Middle frontal gyrus (tissue), 1 donor: ENCODE measurements at regions not wholly inside any gene's neighbourhood (a gene's known extent, or its start where the extent isn't known, plus 50 kb on each side); places are given as distances from the start of the nearest gene placed in this dataset.

Experiments
- DNase-seq: peaks from one replicate; pipeline ENCODE4 v3.0.0-alpha.2; 2015; ENCODE audit warnings: low spot score; ENCODE audit errors: extremely low spot score

DNA sequence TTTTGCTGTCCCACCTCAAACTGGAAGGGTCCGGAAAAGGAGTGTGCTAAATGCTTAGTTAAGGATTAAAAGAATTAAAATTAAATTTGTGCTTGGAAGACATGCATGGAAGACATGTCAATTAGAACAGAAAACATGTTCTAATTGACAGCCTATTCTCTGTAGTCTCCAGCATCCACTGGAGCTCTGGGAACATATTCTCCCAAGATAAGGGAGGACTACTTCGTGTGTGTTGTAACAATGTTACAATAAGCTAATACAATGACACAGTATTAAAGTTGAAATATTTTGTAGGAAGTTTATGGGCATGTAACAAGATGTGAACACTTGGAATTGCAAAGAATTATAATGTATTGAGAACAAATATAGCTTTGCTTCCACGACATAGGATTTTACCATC is 567.4 kb upstream of the CITED2 start:
- DNase-seq, result no peak

- DNase-seq, result no peak
Measured at GRCh38 chr6:139940741-139941729, 566.6 kb upstream of the CITED2 start.

- no peak for DNase-seq
Measured at GRCh38 chr6:139939189-139939979, 564.9 kb upstream of the CITED2 start.

- DNase-seq, result no peak
Measured at GRCh38 chr6:139932671-139933070, 558.2 kb upstream of the CITED2 start.

DNA sequence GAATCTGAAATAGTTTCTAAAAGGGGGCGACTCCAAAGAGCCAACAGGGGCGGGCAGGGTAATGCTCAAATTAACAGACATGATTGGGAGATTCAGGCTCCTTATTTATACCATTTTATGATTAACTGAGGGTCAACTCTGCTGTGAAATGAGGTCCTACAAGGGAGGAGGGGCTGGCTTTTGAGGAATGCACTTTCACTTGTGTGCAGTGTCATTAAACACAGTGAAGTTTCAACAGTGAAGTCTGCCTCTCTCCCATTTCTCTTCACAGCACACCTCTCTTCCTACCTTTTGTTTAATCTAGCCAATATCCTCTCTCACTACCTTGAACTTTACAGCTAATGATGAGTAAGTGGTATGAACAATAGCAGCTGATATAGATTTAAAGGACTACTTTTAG is 557.3 kb upstream of the CITED2 start:
- no peak for DNase-seq

DNA sequence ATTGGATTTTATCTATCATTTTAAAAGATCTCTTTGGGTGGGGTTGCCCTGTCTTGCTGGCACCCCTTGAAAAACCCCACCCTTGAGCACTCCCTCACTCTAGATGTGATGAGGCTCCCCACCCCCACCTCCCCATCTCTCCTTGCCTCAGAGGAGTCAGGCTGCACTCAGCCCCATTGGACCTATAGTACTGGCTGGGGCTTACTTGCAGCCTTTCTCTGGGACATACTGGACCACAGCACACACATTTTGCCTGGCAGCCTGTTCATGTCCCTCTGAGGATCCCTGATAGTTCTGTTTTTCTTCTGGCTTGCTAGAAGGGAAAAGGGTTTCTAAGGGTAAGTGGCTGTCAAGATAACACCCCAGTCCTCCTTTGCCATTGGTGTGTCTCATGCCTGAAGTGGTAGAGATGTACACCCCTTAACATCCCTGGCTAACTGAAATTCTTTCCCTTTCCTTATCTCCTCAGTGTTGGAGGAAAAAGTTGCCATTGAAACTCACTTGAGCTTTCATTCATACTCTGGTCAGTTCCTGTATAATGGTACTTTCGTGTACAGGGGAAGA is 553.4 kb upstream of the CITED2 start:
- no peak for DNase-seq

GRCh38 chr6:139927236-139927635 is 552.8 kb upstream of the CITED2 start:
- DNase-seq, result no peak

DNA sequence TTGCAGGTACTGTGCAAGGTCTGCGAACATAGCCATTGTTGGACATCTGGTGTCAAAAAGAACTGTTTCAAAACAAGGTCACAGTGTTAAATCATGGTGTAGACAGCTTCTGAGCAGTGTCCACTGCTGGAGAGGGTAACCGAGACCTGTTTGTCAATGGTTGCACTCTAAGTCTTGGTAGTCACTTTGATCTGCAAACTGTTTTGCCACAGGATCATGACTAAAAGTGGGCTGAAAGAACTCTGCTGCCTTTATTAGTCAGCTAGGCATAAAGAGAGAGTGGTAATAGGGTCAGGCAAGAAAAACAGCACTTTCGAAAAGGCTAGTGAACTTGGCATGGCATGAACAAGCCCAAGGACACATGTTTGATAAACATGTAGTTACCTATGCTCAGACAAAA is 552.3 kb upstream of the CITED2 start:
- DNase-seq, result no peak

- no peak for DNase-seq
Measured at GRCh38 chr6:139925894-139926641, 551.6 kb upstream of the CITED2 start.

GRCh38 chr6:139923964-139924475 is 549.6 kb upstream of the CITED2 start:
- DNase-seq, result no peak

DNA sequence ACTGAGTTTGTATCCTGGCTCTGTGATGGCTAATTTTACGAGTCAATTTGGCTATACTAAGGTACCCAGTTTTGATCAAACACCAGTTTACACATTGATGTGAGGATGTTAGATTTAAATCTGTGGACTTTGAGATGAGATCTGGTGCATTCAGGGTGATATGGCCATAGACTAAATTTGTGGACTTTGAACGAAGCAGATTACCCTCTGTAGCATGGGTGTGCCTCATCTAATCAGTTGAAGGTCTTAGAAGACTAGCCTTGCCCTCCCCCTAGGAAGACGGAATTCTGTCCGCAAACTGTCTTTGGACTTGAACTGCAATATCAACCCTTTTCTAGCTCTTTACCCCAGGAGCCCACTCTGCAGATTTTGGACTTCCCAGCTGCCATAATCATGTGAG is 547.8 kb upstream of the CITED2 start:
- DNase-seq, result no peak

GRCh38 chr6:139920776-139921100 is 546.3 kb upstream of the CITED2 start:
- no peak for DNase-seq

DNA sequence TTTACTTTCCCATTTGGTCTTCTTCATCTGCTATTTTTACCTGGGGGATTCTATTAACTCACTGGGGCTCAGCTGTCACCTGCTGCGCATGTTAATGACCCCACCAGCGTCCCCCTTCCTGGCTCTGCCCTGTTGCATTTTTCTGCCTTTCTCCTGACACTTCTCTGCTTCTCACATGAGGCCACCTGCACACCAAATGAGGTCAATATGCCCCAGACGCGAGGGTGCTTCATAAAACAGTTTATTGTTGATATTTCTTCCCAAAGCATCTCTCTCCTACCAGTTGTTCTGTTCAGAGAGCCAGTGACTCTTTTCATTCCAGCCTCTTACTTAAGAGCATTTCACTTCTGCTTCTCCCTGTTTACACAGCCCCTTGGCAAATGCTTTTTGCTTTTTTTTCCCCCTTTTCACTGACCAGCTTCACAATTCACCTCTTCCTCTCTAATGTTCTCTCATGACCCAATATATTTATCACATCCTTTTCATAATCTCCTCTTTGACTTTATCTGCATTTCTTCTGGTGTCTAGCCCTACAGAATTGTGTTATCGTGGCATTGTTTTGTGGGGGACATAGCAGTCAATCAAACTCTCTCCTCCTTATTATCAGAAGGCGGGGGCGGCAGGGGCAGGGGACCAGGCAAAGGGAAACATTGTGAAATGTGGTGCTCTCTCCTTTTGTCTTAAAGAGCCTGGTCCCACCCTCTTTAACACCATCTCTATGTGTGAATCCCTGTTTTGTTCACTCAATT is 545.8 kb upstream of the CITED2 start:
- no peak for DNase-seq

- DNase-seq, result no peak
Measured at GRCh38 chr6:139919107-139920026, 544.9 kb upstream of the CITED2 start.

DNA sequence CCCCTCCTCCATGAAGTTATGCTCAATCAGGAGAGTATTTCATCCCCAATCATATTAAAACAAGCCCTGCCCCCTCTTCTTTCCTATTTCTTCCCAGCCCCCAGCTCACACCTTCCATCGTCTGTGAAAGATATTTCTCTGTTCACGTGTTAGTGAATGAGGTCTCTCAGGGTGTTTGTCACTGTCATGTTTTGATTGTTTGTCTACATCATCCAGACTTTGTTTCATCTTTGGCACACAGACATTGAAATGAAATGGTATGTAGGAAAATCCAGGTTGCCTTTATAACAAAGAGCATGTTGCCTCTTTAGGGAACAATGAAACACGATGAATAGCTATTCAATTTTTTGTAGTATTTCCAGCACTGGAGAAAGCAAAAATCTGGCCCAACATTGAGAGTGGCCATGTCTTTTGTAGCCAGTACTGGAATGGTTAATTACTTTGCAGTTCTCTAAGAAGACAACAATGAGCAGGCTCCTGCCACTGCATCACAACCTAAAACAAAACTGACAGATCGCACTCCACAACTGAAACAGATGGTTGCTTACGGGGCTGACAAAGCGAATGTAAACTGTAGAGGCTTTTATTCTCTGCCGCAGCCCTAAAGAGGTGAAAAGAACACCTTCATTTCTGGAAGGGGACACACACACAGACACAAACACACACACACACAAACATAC is 543.6 kb upstream of the CITED2 start:
- DNase-seq, result no peak

DNA sequence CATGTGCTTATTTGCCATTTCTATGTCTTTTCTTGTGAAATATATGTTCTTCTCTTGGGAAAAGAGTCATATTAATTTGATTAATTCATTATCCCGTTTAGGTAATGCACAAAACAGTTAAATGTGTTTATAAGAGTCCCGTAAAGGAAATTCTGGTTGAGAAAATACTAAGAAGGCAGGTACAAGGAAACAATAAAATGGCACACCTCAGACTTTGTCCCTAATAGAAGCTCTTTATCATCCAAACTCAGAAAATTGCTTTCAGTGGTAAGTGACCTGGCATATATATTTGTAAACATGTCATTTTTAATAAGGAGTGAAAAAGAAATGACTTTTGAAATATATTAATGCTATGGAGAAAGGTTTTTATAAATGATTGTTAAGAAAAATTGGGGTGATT is 540.5 kb upstream of the CITED2 start:
- no peak for DNase-seq

DNA sequence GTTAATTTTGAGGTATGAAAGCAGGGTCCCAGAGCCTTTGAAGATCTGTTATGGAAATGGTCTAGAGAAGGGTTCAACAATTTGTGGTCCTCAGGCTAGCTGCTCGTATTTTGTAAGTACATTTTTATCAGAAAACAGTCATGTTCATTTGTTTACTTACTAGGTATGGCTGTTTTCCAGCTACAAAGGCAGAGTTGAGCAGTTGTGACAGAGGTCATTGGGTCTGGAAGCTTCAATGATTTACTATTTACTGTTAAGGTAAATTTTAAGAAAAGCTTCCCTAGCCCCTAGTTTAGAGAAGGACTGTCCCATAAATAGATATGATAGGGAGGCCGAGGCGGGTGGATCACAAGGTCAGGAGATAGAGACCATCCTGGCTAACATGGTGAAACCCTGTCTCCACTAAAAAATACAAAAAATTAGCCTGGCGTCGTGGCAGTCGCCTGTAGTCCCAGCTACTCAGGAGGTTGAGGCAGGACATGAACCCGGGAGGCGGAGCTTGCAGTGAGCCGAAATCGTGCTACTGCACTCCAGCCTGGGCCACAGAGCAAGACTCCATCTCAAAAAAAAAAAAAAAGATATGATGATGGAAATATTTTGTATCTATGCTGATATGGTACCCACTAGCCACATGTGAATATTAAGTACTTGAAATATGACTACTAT is 538.4 kb upstream of the CITED2 start:
- DNase-seq, result no peak

- no peak for DNase-seq
Measured at GRCh38 chr6:139909992-139910391, 535.5 kb upstream of the CITED2 start.
